Ovary (tissue), 3 donors: ENCODE measurements at regions not wholly inside any gene's neighbourhood (a gene's known extent, or its start where the extent isn't known, plus 50 kb on each side); places are given as distances from the start of the nearest gene placed in this dataset.

ENCODE experiments used
- POLR2A ChIP-seq: fragments of 450-650 bp; IDR thresholded peaks from one replicate; pipeline ENCODE4 v1.6.1; 2017; ENCODE audit warnings: antibody characterized with exemption, mild to moderate bottlenecking, moderate library complexity
- TF ChIP-seq, protein P1 (sequence below), 3 donors: fragments of 450-650 bp in 2 of 3; fragments of 200-600 bp in 1 of 3; IDR thresholded peaks; one replicate each; pipeline versions ENCODE4 v1.5.1 to v1.8.0; 2016 to 2022; ENCODE audit warnings: antibody characterized with exemption in 3 of 3, mild to moderate bottlenecking in 1 of 3
- donor health status: DM: no; HTN: no; CAD: no.

DNA sequence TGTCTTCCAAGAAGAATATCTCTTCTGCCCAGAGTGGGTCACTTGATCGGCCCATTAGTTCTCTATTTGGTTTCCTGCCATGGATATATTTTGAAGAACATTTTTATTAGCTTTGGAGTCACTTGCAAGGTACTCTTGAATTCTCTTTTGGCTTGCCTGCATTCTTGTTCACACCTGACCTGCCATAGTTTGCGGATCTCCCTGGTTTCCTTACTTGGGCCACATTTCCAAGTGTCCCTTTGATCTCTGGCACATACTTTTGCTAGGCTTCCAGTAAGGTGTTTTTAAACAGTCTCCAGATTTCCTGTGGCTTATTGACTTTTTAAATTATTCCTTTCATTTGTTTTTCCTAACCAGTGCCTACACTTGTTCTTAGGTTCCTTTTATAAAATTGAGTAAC is 488.5 kb upstream of the MDFIC2 start:
- TF ChIP-seq, protein P1, sequence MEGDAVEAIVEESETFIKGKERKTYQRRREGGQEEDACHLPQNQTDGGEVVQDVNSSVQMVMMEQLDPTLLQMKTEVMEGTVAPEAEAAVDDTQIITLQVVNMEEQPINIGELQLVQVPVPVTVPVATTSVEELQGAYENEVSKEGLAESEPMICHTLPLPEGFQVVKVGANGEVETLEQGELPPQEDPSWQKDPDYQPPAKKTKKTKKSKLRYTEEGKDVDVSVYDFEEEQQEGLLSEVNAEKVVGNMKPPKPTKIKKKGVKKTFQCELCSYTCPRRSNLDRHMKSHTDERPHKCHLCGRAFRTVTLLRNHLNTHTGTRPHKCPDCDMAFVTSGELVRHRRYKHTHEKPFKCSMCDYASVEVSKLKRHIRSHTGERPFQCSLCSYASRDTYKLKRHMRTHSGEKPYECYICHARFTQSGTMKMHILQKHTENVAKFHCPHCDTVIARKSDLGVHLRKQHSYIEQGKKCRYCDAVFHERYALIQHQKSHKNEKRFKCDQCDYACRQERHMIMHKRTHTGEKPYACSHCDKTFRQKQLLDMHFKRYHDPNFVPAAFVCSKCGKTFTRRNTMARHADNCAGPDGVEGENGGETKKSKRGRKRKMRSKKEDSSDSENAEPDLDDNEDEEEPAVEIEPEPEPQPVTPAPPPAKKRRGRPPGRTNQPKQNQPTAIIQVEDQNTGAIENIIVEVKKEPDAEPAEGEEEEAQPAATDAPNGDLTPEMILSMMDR (IDR thresholded peaks at IDR 0.05), result no peak
- TF ChIP-seq POLR2A, result no peak
